ENCODE measurements at regions not wholly inside any gene's neighbourhood (a gene's known extent, or its start where the extent isn't known, plus 50 kb on each side); places are given as distances from the start of the nearest gene placed in this dataset.

GRCh38 chr6:40719671-40720374, 132.7 kb upstream of the LRFN2 start:
- TF ChIP-seq CTCF (conservative IDR thresholded peaks at IDR 0.05 in 1 of 2, IDR thresholded peaks at IDR 0.05 in 1 of 2; ENCODE audit: extremely low read depth in 1 of 2, insufficient read depth in 1 of 2, low read depth in 1 of 2, low read length in 2 of 2), result no peak
- TF ChIP-seq EZH2 (IDR thresholded peaks at IDR 0.05; ENCODE audit: borderline replicate concordance, low read length), result no peak

All from mammary epithelial cell (primary cell).